IMR-90 (cell line): ENCODE measurements at regions not wholly inside any gene's neighbourhood (a gene's known extent, or its start where the extent isn't known, plus 50 kb on each side); places are given as distances from the start of the nearest gene placed in this dataset.
A peak's percentile ranks its signal among the peaks of the same experiment; 100 is the strongest.

Source experiments
- ATAC-seq: fragments of 200-7000 bp; cut with Tn5 transposase; 2 replicates; pipeline ENCODE4 v1.9.1; 2020; ENCODE audit warnings: low read depth, mild to moderate bottlenecking, moderate library complexity
- BruUV-seq: library from RNA; stranded (reverse); fragments of 400-500 nt; replicated peaks from 2 replicates; lab custom pipeline; 2021; lab: Mats Ljungman, UMichigan
- CTCF ChIA-PET: fragments of 300-600 bp; formaldehyde crosslinking; extraction: SDS; loops from one replicate; lab custom pipeline; 2021; ENCODE audit warnings: antibody characterized with exemption; lab: Yijun Ruan, JAX
- POLR2A ChIA-PET: fragments of 300-600 bp; sonication (Branson Sonifier 250); formaldehyde crosslinking; loops from one replicate; lab custom pipeline; 2022; ENCODE audit warnings: antibody characterized with exemption; ENCODE audit not compliant: unreplicated experiment; lab: Charles Lee
- DNase-seq: peaks from one replicate; pipeline ENCODE4 v3.0.0; 2013
- H2AFZ ChIP-seq: replicated peaks from 2 replicates; pipeline ENCODE3; 2013; ENCODE audit warnings: low read length, mild to moderate bottlenecking; ENCODE audit not compliant: poor library complexity
- H2AK5ac ChIP-seq: 2 replicates; pipeline ENCODE4 v1.6.1; 2013; ENCODE audit warnings: low read depth, low read length, inconsistent platforms
- H2AK9ac ChIP-seq: replicated peaks from 2 replicates; pipeline ENCODE3; 2013; ENCODE audit warnings: mild to moderate bottlenecking, low read depth, low read length, moderate library complexity; ENCODE audit not compliant: poor library complexity
- H2BK120ac ChIP-seq: 2 replicates; pipeline ENCODE4 v1.6.1; 2013; ENCODE audit warnings: low read depth, low read length, inconsistent platforms
- H2BK15ac ChIP-seq: 3 replicates; pipeline ENCODE4 v1.6.1; 2013; ENCODE audit warnings: low read depth, low read length, inconsistent platforms
- H2BK20ac ChIP-seq: 2 replicates; pipeline ENCODE4 v1.6.1; 2013; ENCODE audit warnings: low read depth, mild to moderate bottlenecking, inconsistent platforms, low read length, moderate library complexity
- H2BK5ac ChIP-seq: 2 replicates; pipeline ENCODE4 v1.6.1; 2013; ENCODE audit warnings: mild to moderate bottlenecking, low read depth, low read length, inconsistent platforms; ENCODE audit not compliant: poor library complexity, severe bottlenecking
- H3K14ac ChIP-seq: replicated peaks from 2 replicates; pipeline ENCODE4 v1.6.1; 2013; ENCODE audit warnings: low read depth, low read length, inconsistent platforms
- H3K18ac ChIP-seq: 2 replicates; pipeline ENCODE4 v1.6.1; 2013; ENCODE audit warnings: low read depth, low read length, control low read depth
- H3K23ac ChIP-seq: 2 replicates; pipeline ENCODE4 v1.6.1; 2013; ENCODE audit warnings: low read depth, low read length, inconsistent platforms
- H3K27ac ChIP-seq: 2 replicates; pipeline ENCODE4 v1.5.1; 2013; ENCODE audit warnings: mild to moderate bottlenecking, control low read depth, low read length; ENCODE audit not compliant: insufficient read depth
- H3K27me3 ChIP-seq: 2 replicates; pipeline ENCODE4 v1.6.1; 2013; ENCODE audit warnings: low read length; ENCODE audit not compliant: control insufficient read depth, insufficient read depth
- H3K36me3 ChIP-seq: 2 replicates; pipeline ENCODE4 v1.6.1; 2013; ENCODE audit warnings: low read length, mixed read lengths; ENCODE audit not compliant: control insufficient read depth, insufficient read depth
- H3K4ac ChIP-seq: 2 replicates; pipeline ENCODE4 v1.6.1; 2013; ENCODE audit warnings: low read depth, low read length, inconsistent platforms
- H3K4me1 ChIP-seq: 2 replicates; pipeline ENCODE4 v1.6.1; 2013; ENCODE audit warnings: low read length, mixed read lengths; ENCODE audit not compliant: control insufficient read depth, insufficient read depth
- H3K4me2 ChIP-seq: 2 replicates; pipeline ENCODE4 v1.6.1; 2013; ENCODE audit warnings: low read depth, mild to moderate bottlenecking, control low read depth, low read length, moderate library complexity
- H3K4me3 ChIP-seq: 2 replicates; pipeline ENCODE4 v1.5.1; 2013; ENCODE audit warnings: low read depth, mild to moderate bottlenecking, control low read depth, low read length, moderate library complexity; ENCODE audit not compliant: insufficient read depth
- H3K56ac ChIP-seq: 2 replicates; pipeline ENCODE4 v1.6.1; 2013; ENCODE audit warnings: low read length, inconsistent platforms; ENCODE audit not compliant: insufficient read depth; ENCODE audit errors: extremely low read depth
- H3K79me1 ChIP-seq, 2 experiments: 2 replicates each; pipeline ENCODE4 v1.6.1; 2013; ENCODE audit warnings: low read length in 2 of 2, inconsistent platforms in 1 of 2, low read depth in 1 of 2
- H3K9ac ChIP-seq: 2 replicates; pipeline ENCODE4 v1.6.1; 2013; ENCODE audit warnings: low read depth, low read length, control low read depth
- H3K9me1 ChIP-seq: 2 replicates; pipeline ENCODE4 v1.6.1; 2013; ENCODE audit warnings: low read length, inconsistent platforms; ENCODE audit not compliant: insufficient read depth
- H3K9me3 ChIP-seq: 2 replicates; pipeline ENCODE4 v1.6.1; 2013; ENCODE audit warnings: low read length; ENCODE audit not compliant: control insufficient read depth, insufficient read depth
- H4K20me1 ChIP-seq: 2 replicates; pipeline ENCODE4 v1.6.1; 2013; ENCODE audit warnings: low read length, inconsistent platforms; ENCODE audit not compliant: insufficient read depth
- H4K5ac ChIP-seq: 2 replicates; pipeline ENCODE4 v1.6.1; 2013; ENCODE audit warnings: mild to moderate bottlenecking, low read depth, low read length, control low read depth
- H4K8ac ChIP-seq, 2 experiments: 2 replicates each; pipeline ENCODE4 v1.6.1; 2013; ENCODE audit warnings: low read depth in 2 of 2, low read length in 2 of 2, control low read depth in 1 of 2, inconsistent platforms in 1 of 2
- H4K91ac ChIP-seq: 2 replicates; pipeline ENCODE4 v1.6.1; 2013; ENCODE audit warnings: low read depth, low read length, inconsistent platforms; ENCODE audit not compliant: insufficient read depth
- BHLHE40 ChIP-seq: fragments of 150-350 bp; IDR thresholded peaks from 2 replicates; pipeline ENCODE4 v1.6.1; 2016; ENCODE audit warnings: mild to moderate bottlenecking, low read depth, low read length
- SMC3 ChIP-seq: fragments of 150-350 bp; IDR thresholded peaks from 2 replicates; pipeline ENCODE4 v1.6.1; 2016; ENCODE audit warnings: low read depth, mild to moderate bottlenecking, antibody characterized with exemption, low read length, moderate library complexity
- whole genome bisulfite sequencing, 2 experiments: methylation state at CpG; one replicate each; pipeline versions ENCODE4 v1.1.5 to v1.1.7; 2013; ENCODE audit warnings: missing lambda C conversion rate in 2 of 2; ENCODE audit not compliant: insufficient read length in 1 of 2; ENCODE audit errors: extremely low coverage in 2 of 2; 5-methylcytosine and 5-hydroxymethylcytosine counted together
- dilution Hi-C: fragments of 300-500 bp; cut with HindIII; formaldehyde crosslinking; loops from one replicate; pipeline ENCODE4 v1.14.3; 2018; ENCODE audit warnings: low sequenced_read_pairs; ENCODE audit not compliant: unreplicated experiment
- in situ Hi-C: fragments of 300-500 bp; cut with MboI; formaldehyde crosslinking; loops from 3 replicates; pipeline ENCODE4 v1.14.3; 2019; ENCODE audit warnings: low sequenced_read_pairs, inconsistent platforms, mixed read lengths
- intact Hi-C: fragments of 100-400 bp; cut with micrococcal nuclease; formaldehyde crosslinking; loops from 2 replicates; pipeline ENCODE4 v1.10.0; 2022

DNA sequence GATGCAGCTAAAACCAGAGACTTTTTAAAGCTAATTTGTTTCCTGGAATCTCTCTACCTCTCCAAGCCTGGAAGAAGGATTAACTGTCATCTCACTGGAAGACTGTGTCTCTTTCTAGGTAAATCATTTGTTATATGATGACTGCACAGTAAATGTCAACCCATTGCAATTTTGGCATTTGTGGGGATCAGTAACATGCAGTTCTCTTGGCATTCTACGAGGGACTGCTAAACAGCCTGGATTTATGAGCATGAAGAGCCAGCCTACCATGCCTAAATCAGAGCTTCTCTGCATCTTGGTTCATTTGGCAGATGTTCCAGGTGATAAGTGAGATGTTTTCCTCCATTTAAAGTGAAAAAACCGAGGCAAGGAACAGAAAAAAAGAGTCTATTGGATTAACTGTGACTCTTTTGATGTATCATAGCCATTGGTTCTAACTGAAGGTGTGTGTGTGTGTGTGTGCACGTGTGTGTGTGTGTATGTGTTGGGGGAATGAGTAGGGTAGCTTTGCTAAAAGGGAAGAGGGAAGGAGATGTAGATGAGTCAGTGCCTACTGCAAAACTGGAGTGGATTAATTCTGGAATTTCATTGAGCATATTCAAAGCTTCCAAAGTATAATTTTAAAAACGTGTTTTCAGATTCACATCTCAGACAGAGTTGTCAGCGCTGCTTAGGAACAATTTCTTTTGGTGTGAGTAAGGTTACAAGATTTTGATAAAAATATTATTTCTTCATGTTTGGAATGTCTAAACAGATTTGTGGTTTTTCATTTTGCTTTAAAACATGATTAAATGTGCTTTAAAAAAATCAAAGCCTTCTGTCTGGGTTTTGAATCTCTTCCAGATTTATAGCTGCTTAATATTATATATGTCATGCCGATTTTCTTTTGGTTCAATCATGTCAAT, 123.2 kb upstream of the LNX1 start:
- Histone ChIP-seq H3K9me3 (no peaks in the 10 kb centered on the region), H3K27me3 (no peaks in the 10 kb centered on the region), H3K36me3 (no peaks in the 10 kb centered on the region), H4K91ac (peak overlapping the region; percentile 42; the same call in 1 of the 2 replicates), H3K9ac (no peak overlapping the region), H4K20me1 (no peaks in the 10 kb centered on the region), H4K8ac (peak overlapping the region in 1 of 2 experiments; percentile 32; a peak in 1 of 4 replicates), H2AFZ (no peak overlapping the region), H2BK5ac (peak overlapping the region; percentile 69), H2AK5ac (peak overlapping the region; percentile 87; the same call in 1 of the 2 replicates), H3K18ac (peak overlapping the region; percentile 92; the same call in 1 of the 2 replicates), H3K56ac (no peak overlapping the region), H2AK9ac (no peak overlapping the region), H3K14ac (peak overlapping the region; percentile 73), H2BK120ac (peak overlapping the region; percentile 75), H3K4ac (peak overlapping the region; percentile 70; the same call in 1 of the 2 replicates), H2BK15ac (peak overlapping the region; percentile 90), H3K4me2 (no peak overlapping the region; the same call in 1 of the 2 replicates), H3K4me3 (no peak overlapping the region), H3K23ac (peak overlapping the region; percentile 39; the same call in 1 of the 2 replicates), H2BK20ac (peak overlapping the region; percentile 87), H3K9me1 (peaks cover 9% of the 10 kb centered on the region), H3K79me1 (no peaks in the 10 kb centered on the region), H3K4me1 (peaks cover 28% of the 10 kb centered on the region), H4K5ac (peak overlapping the region; percentile 83; the same call in 1 of the 2 replicates), H3K27ac (no peak overlapping the region)
- ATAC-seq (peak; percentile 38), DNase-seq (peak; percentile 74)
- CTCF ChIA-PET, result interaction anchor here (1.1 to 1.4 kb wide), 2 partner anchors 52 to 106 kb away, joined by 3 to 4 read pairs; no protein-coding TSS in a partner anchor
- 42% methylated on average over 2 of the region's 6 CpGs; no CpG with 5 or more reads in 1 of the 2 experiments for WGBS, 2 experiments
- dilution Hi-C loops (no loop called here), in situ Hi-C loops (loop anchor here (25.0 kb wide), 1 partner anchor 527 kb away; no protein-coding TSS in a partner anchor), intact Hi-C loops (no loop called here)
- BruUV-seq, result no TSS peak
- POLR2A ChIA-PET, result interaction anchor here (0.6 kb wide), 1 partner anchor 192 kb away, joined by 3 read pairs; no protein-coding TSS in a partner anchor
- TF ChIP-seq BHLHE40, result peak; percentile 91
- no peak for TF ChIP-seq SMC3
